CD14-positive monocyte (primary cell): ENCODE measurements at regions not wholly inside any gene's neighbourhood (a gene's known extent, or its start where the extent isn't known, plus 50 kb on each side); places are given as distances from the start of the nearest gene placed in this dataset.

ENCODE experiments used
- DNase-seq, 3 donors: peaks; one replicate each; pipeline ENCODE4 v3.0.0-alpha.2; 2011 to 2022
- H2AFZ ChIP-seq: 2 replicates; pipeline ENCODE4 v1.6.0; 2012; ENCODE audit warnings: mild to moderate bottlenecking, low read depth, low read length, inconsistent platforms; ENCODE audit not compliant: insufficient read depth, poor library complexity, severe bottlenecking
- H3K27ac ChIP-seq, 2 donors: 1 replicate in 1 of 2; 2 replicates in 1 of 2; pipeline ENCODE4 v1.5.1; 2012 to 2013; ENCODE audit warnings: low read length in 2 of 2, control low read depth in 1 of 2, inconsistent platforms in 1 of 2, low read depth in 1 of 2, mild to moderate bottlenecking in 1 of 2
- H3K27me3 ChIP-seq, 2 donors: one replicate each; pipeline versions ENCODE4 v1.6.0 to v1.6.1; 2011 to 2013; ENCODE audit warnings: low read length in 2 of 2; ENCODE audit not compliant: control insufficient read depth in 2 of 2, insufficient read depth in 2 of 2
- H3K36me3 ChIP-seq, 2 donors: replicated peaks in 1 of 2; 1 replicate in 1 of 2; 2 replicates in 1 of 2; pipeline versions ENCODE4 v1.5.1 to v1.6.1; 2012 to 2013; ENCODE audit warnings: low read length in 2 of 2, control low read depth in 1 of 2, inconsistent platforms in 1 of 2, mild to moderate bottlenecking in 1 of 2; ENCODE audit not compliant: insufficient read depth in 2 of 2, control insufficient read depth in 1 of 2
- H3K4me1 ChIP-seq, 2 donors: 1 replicate in 1 of 2; 2 replicates in 1 of 2; pipeline versions ENCODE4 v1.5.1 to v1.6.1; 2012 to 2013; ENCODE audit warnings: low read length in 2 of 2, control low read depth in 1 of 2, inconsistent platforms in 1 of 2, mild to moderate bottlenecking in 1 of 2, moderate library complexity in 1 of 2; ENCODE audit not compliant: insufficient read depth in 2 of 2, control insufficient read depth in 1 of 2
- H3K4me2 ChIP-seq: replicated peaks from 2 replicates; pipeline ENCODE3; 2012; ENCODE audit warnings: low read length, moderate library complexity, mild to moderate bottlenecking; ENCODE audit not compliant: poor library complexity, severe bottlenecking; ENCODE audit errors: extremely low read depth
- H3K4me3 ChIP-seq, 3 experiments: fragments of 200-600 bp in 1 of 3; sonication (generic) in 1 of 3; replicated peaks in 1 of 3; 1 replicate in 2 of 3; 2 replicates in 1 of 3; pipeline ENCODE4 v1.5.1; 2011 to 2013; ENCODE audit warnings: low read length in 3 of 3, mild to moderate bottlenecking in 3 of 3, control low read depth in 2 of 3, low read depth in 2 of 3, inconsistent platforms in 1 of 3, moderate library complexity in 1 of 3
- H3K79me2 ChIP-seq: 2 replicates; pipeline ENCODE4 v1.6.0; 2012; ENCODE audit warnings: mild to moderate bottlenecking, control low read depth, inconsistent platforms, low read length, moderate library complexity; ENCODE audit not compliant: insufficient read depth
- H3K9ac ChIP-seq: 2 replicates; pipeline ENCODE4 v1.6.0; 2017; ENCODE audit warnings: low read length, mild to moderate bottlenecking; ENCODE audit not compliant: insufficient read depth, poor library complexity, severe bottlenecking
- H3K9me3 ChIP-seq, 2 donors: replicated peaks in 1 of 2; 1 replicate in 1 of 2; 2 replicates in 1 of 2; pipeline versions ENCODE4 v1.5.1 to v1.6.1; 2012 to 2013; ENCODE audit warnings: low read length in 2 of 2, control low read depth in 1 of 2; ENCODE audit not compliant: control insufficient read depth in 1 of 2, insufficient read depth in 1 of 2
- H4K20me1 ChIP-seq: 2 replicates; pipeline ENCODE4 v1.6.0; 2012; ENCODE audit warnings: mild to moderate bottlenecking, low read length, control low read depth, moderate library complexity; ENCODE audit not compliant: insufficient read depth
- H3K27ac Mint-ChIP-seq, 7 donors: one replicate each; pipeline ENCODE4 v1.8.0; 2020; ENCODE audit warnings: mild to moderate bottlenecking in 7 of 7, mixed read lengths in 7 of 7, moderate library complexity in 6 of 7, inconsistent platforms in 2 of 7
- H3K27me3 Mint-ChIP-seq, 3 donors: one replicate each; pipeline ENCODE4 v1.8.0; 2021 to 2022; ENCODE audit warnings: low read depth in 3 of 3, mild to moderate bottlenecking in 3 of 3, mixed read lengths in 3 of 3, moderate library complexity in 3 of 3, inconsistent platforms in 1 of 3
- H3K36me3 Mint-ChIP-seq, 2 donors: one replicate each; pipeline ENCODE4 v1.8.0; 2020; ENCODE audit warnings: mixed read lengths in 2 of 2, inconsistent platforms in 1 of 2, mild to moderate bottlenecking in 1 of 2
- H3K4me1 Mint-ChIP-seq: one replicate; pipeline ENCODE4 v1.8.0; 2020; ENCODE audit warnings: mild to moderate bottlenecking, mixed read lengths
- H3K4me3 Mint-ChIP-seq, 2 donors: one replicate each; pipeline ENCODE4 v1.8.0; 2020; ENCODE audit warnings: mild to moderate bottlenecking in 2 of 2, mixed read lengths in 2 of 2, moderate library complexity in 1 of 2
- H3K9me3 Mint-ChIP-seq, 7 donors: one replicate each; pipeline ENCODE4 v1.8.0; 2020 to 2022; ENCODE audit warnings: mixed read lengths in 7 of 7, mild to moderate bottlenecking in 6 of 7, moderate library complexity in 6 of 7, inconsistent platforms in 2 of 7
- whole genome bisulfite sequencing: methylation state at CpG from one replicate; pipeline ENCODE4 v1.1.5; 2013; ENCODE audit warnings: missing lambda C conversion rate; ENCODE audit not compliant: insufficient coverage; 5-methylcytosine and 5-hydroxymethylcytosine counted together
- intact Hi-C, 2 donors: fragments of 100-400 bp; cut with micrococcal nuclease; formaldehyde crosslinking; loops; one replicate each; pipeline versions ENCODE4 v1.15.0 to v1.15.1; 2023
- TF ChIP-seq, protein P1 (sequence below): fragments of 200-600 bp; IDR thresholded peaks from one replicate; pipeline ENCODE4 v1.8.0; 2022; ENCODE audit warnings: antibody characterized with exemption, mild to moderate bottlenecking

GRCh38 chr18:8962855-8963635 is 139.5 kb upstream of the NDUFV2 start:
- Mint-ChIP-seq H3K36me3 (no peaks in the 10 kb centered on the region), H3K9me3 (peaks cover 0 to 2% (median 0%) of the 10 kb centered on the region in 7 donors), H3K4me1 (peaks cover 27% of the 10 kb centered on the region), H3K4me3 (no peak overlapping the region), H3K27me3 (peaks cover 0 to 10% (median 3%) of the 10 kb centered on the region in 3 donors), H3K27ac (no peak overlapping the region)
- TF ChIP-seq, protein P1, sequence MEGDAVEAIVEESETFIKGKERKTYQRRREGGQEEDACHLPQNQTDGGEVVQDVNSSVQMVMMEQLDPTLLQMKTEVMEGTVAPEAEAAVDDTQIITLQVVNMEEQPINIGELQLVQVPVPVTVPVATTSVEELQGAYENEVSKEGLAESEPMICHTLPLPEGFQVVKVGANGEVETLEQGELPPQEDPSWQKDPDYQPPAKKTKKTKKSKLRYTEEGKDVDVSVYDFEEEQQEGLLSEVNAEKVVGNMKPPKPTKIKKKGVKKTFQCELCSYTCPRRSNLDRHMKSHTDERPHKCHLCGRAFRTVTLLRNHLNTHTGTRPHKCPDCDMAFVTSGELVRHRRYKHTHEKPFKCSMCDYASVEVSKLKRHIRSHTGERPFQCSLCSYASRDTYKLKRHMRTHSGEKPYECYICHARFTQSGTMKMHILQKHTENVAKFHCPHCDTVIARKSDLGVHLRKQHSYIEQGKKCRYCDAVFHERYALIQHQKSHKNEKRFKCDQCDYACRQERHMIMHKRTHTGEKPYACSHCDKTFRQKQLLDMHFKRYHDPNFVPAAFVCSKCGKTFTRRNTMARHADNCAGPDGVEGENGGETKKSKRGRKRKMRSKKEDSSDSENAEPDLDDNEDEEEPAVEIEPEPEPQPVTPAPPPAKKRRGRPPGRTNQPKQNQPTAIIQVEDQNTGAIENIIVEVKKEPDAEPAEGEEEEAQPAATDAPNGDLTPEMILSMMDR, result no peak
- intact Hi-C loops, result no loop called here
- 53% methylated on average over 7 of the region's 8 CpGs for WGBS
- H4K20me1 ChIP-seq, result no peaks in the 10 kb centered on the region
- DNase-seq, result peak in 2 of 3 donors; percentile 7 to 11
- H3K9ac ChIP-seq, result no peak overlapping the region
- H3K4me3 ChIP-seq, result no peak overlapping the region
- H3K79me2 ChIP-seq, result no peaks in the 10 kb centered on the region
- no peak overlapping the region for H2AFZ ChIP-seq
- no peaks in the 10 kb centered on the region for H3K36me3 ChIP-seq
- H3K27ac ChIP-seq, result no peak overlapping the region
- H3K27me3 ChIP-seq, result no peaks in the 10 kb centered on the region
- no peaks in the 10 kb centered on the region for H3K9me3 ChIP-seq
- no peak overlapping the region for H3K4me2 ChIP-seq
- peaks cover 24% of the 10 kb centered on the region in 2 donors for H3K4me1 ChIP-seq

GRCh38 chr18:8963876-8964275 is 138.6 kb upstream of the NDUFV2 start:
- Histone ChIP-seq H3K4me3 (no peak overlapping the region), H3K9ac (no peak overlapping the region), H3K36me3 (no peaks in the 10 kb centered on the region), H3K27ac (no peak overlapping the region), H3K27me3 (no peaks in the 10 kb centered on the region), H3K9me3 (no peaks in the 10 kb centered on the region), H4K20me1 (no peaks in the 10 kb centered on the region), H3K4me2 (no peak overlapping the region), H3K79me2 (no peaks in the 10 kb centered on the region), H3K4me1 (peaks cover 24% of the 10 kb centered on the region in 2 donors), H2AFZ (no peak overlapping the region)
- H3K4me1 Mint-ChIP-seq, result peaks cover 27% of the 10 kb centered on the region
- DNase-seq, result no peak
- H3K36me3 Mint-ChIP-seq, result no peaks in the 10 kb centered on the region
- H3K9me3 Mint-ChIP-seq, result peaks cover 0 to 2% (median 0%) of the 10 kb centered on the region in 7 donors
- intact Hi-C loops, result no loop called here
- no peak overlapping the region for H3K27ac Mint-ChIP-seq
- no peak overlapping the region for H3K4me3 Mint-ChIP-seq
- TF ChIP-seq, protein P1, result no peak
- H3K27me3 Mint-ChIP-seq, result peaks cover 2 to 10% (median 2%) of the 10 kb centered on the region in 3 donors
